OCI-M2 (cell line): ENCODE measurements at regions not wholly inside any gene's neighbourhood (a gene's known extent, or its start where the extent isn't known, plus 50 kb on each side); places are given as distances from the start of the nearest gene placed in this dataset.
"Not testable (repeated sequence)": the region's sequence is repeated elsewhere in the genome, so short reads cannot be mapped to it uniquely, and the experiment has no call there.

Experiments used
- DNase-seq: peaks from one replicate; lab custom pipeline; 2025; ENCODE audit not compliant: unreplicated experiment; lab: John Stamatoyannopoulos, UW

GRCh38 chr3:104920512-104920911, 446.2 kb upstream of the ALCAM start:
- no peak for DNase-seq

GRCh38 chr3:104933972-104934371, 432.7 kb upstream of the ALCAM start:
- DNase-seq = no peak

- DNase-seq = no peak
Measured at GRCh38 chr3:104935613-104936012, 431.1 kb upstream of the ALCAM start.

- no peak for DNase-seq
Measured at GRCh38 chr3:104939196-104939595, 427.5 kb upstream of the ALCAM start.

GRCh38 chr3:104941785-104942184, 424.9 kb upstream of the ALCAM start:
- DNase-seq = no peak

- no peak for DNase-seq
Measured at GRCh38 chr3:104943974-104944373, 422.7 kb upstream of the ALCAM start.

- no peak for DNase-seq
Measured at GRCh38 chr3:104947943-104948342, 418.8 kb upstream of the ALCAM start.

- DNase-seq = not testable (repeated sequence)
Measured at GRCh38 chr3:104949810-104950209, 416.9 kb upstream of the ALCAM start.

GRCh38 chr3:104951426-104951825, 415.3 kb upstream of the ALCAM start:
- no peak for DNase-seq

- no peak for DNase-seq
Measured at GRCh38 chr3:104952146-104952972, 414.4 kb upstream of the ALCAM start.

GRCh38 chr3:104956620-104957345, 409.9 kb upstream of the ALCAM start:
- no peak for DNase-seq

GRCh38 chr3:104960579-104960978, 406.1 kb upstream of the ALCAM start:
- no peak for DNase-seq

GRCh38 chr3:104961851-104962250, 404.9 kb upstream of the ALCAM start:
- no peak for DNase-seq

- DNase-seq = no peak
Measured at GRCh38 chr3:104974316-104974715, 392.4 kb upstream of the ALCAM start.

GRCh38 chr3:104977719-104978118, 389.0 kb upstream of the ALCAM start:
- DNase-seq = no peak

- DNase-seq = no peak
Measured at GRCh38 chr3:104982130-104982529, 384.6 kb upstream of the ALCAM start.

- no peak for DNase-seq
Measured at GRCh38 chr3:104987859-104988258, 378.9 kb upstream of the ALCAM start.

GRCh38 chr3:104988496-104988895, 378.2 kb upstream of the ALCAM start:
- DNase-seq = no peak

GRCh38 chr3:104989878-104990277, 376.8 kb upstream of the ALCAM start:
- DNase-seq = no peak

GRCh38 chr3:104990758-104991157, 376.0 kb upstream of the ALCAM start:
- DNase-seq = no peak

- no peak for DNase-seq
Measured at GRCh38 chr3:104992676-104993075, 374.0 kb upstream of the ALCAM start.

- DNase-seq = no peak
Measured at GRCh38 chr3:105006164-105006563, 360.5 kb upstream of the ALCAM start.
